Gastroesophageal sphincter (tissue), 4 donors: ENCODE measurements at regions not wholly inside any gene's neighbourhood (a gene's known extent, or its start where the extent isn't known, plus 50 kb on each side); places are given as distances from the start of the nearest gene placed in this dataset.

Experiments used
- ATAC-seq: fragments of 150-250 bp; one replicate; pipeline ENCODE4 v1.9.1; 2016; ENCODE audit warnings: mild to moderate bottlenecking, moderate library complexity
- H3K27ac ChIP-seq, 4 donors: fragments of 200-600 bp; sonication (generic) in 3 of 4; 1 replicate in 3 of 4; 2 replicates in 1 of 4; pipeline ENCODE4 v1.5.1; 2016 to 2019
- H3K27me3 ChIP-seq: fragments of 200-600 bp; sonication (generic); one replicate; pipeline ENCODE4 v1.5.1; 2019
- H3K36me3 ChIP-seq, 2 donors: fragments of 200-600 bp; sonication (generic); one replicate each; pipeline ENCODE4 v1.5.1; 2019; ENCODE audit warnings: control low read depth in 1 of 2
- H3K4me1 ChIP-seq, 3 donors: fragments of 200-600 bp; sonication (generic); 1 replicate in 2 of 3; 2 replicates in 1 of 3; pipeline ENCODE4 v1.5.1; 2016 to 2019; ENCODE audit warnings: control low read depth in 2 of 3
- H3K4me3 ChIP-seq, 2 donors: fragments of 200-600 bp; sonication (generic); one replicate each; pipeline ENCODE4 v1.5.1; 2019; ENCODE audit warnings: mild to moderate bottlenecking in 1 of 2, moderate library complexity in 1 of 2
- H3K9me3 ChIP-seq, 3 donors: fragments of 200-600 bp; sonication (generic); one replicate each; pipeline ENCODE4 v1.5.1; 2017 to 2019; ENCODE audit warnings: control low read depth in 2 of 3
- CTCF ChIP-seq, 4 experiments: fragments of 200-600 bp in 2 of 4; fragments of 450-650 bp in 2 of 4; sonication (generic) in 1 of 4; IDR thresholded peaks; one replicate each; pipeline ENCODE4 v1.5.1; 2017 to 2019; ENCODE audit warnings: antibody characterized with exemption in 4 of 4, mild to moderate bottlenecking in 2 of 4, moderate library complexity in 2 of 4
- EP300 ChIP-seq: sonication (generic); formaldehyde crosslinking; IDR thresholded peaks from one replicate; pipeline ENCODE4 v1.6.1; 2017; ENCODE audit warnings: antibody characterized with exemption, mild to moderate bottlenecking
- POLR2A ChIP-seq, 2 donors: fragments of 450-650 bp; IDR thresholded peaks; one replicate each; pipeline ENCODE4 v1.6.1; 2017; ENCODE audit warnings: antibody characterized with exemption in 2 of 2, mild to moderate bottlenecking in 2 of 2, moderate library complexity in 1 of 2
- POLR2AphosphoS5 ChIP-seq: sonication (generic); formaldehyde crosslinking; IDR thresholded peaks from one replicate; pipeline ENCODE4 v1.6.1; 2017; ENCODE audit warnings: antibody characterized with exemption
- WGBS, 2 donors: methylation state at CpG; one replicate each; pipeline ENCODE4 v1.1.5; 2018; ENCODE audit warnings: low coverage in 1 of 2; 5-methylcytosine and 5-hydroxymethylcytosine counted together

- Histone ChIP-seq H3K27me3 (peaks cover 8% of the 10 kb centered on the region), H3K9me3 (no peaks in the 10 kb centered on the region), H3K4me3 (no peak overlapping the region), H3K4me1 (no peaks in the 10 kb centered on the region), H3K36me3 (no peaks in the 10 kb centered on the region), H3K27ac (no peak overlapping the region)
- WGBS, 2 donors: 14 to 27% methylated on average over 1 of the region's 1 CpG
- TF ChIP-seq CTCF (IDR thresholded peaks at IDR 0.05) (no peak), EP300 (no peak), POLR2A (IDR thresholded peaks at IDR 0.05) (no peak), POLR2AphosphoS5 (no peak)
- ATAC-seq: no peak
Measured at GRCh38 chr18:37657493-37657892, 91.9 kb upstream of the CELF4 start.

- TF ChIP-seq CTCF (IDR thresholded peaks at IDR 0.05): no peak
- TF ChIP-seq POLR2AphosphoS5: no peak
- no peak for TF ChIP-seq POLR2A (IDR thresholded peaks at IDR 0.05)
- no peak for TF ChIP-seq EP300
- Histone ChIP-seq H3K4me3 (no peak overlapping the region), H3K4me1 (no peaks in the 10 kb centered on the region), H3K27ac (no peak overlapping the region), H3K36me3 (no peaks in the 10 kb centered on the region), H3K27me3 (peaks cover 8% of the 10 kb centered on the region), H3K9me3 (peaks cover 0 to 5% (median 0%) of the 10 kb centered on the region in 3 donors)
- ATAC-seq: no peak
- WGBS, 2 donors: 94% methylated on average over 3 of the region's 4 CpGs; no CpG with 5 or more reads in 1 of the 2 donors
Measured at GRCh38 chr18:37654731-37655369, 89.3 kb upstream of the CELF4 start.

- ATAC-seq: no peak
- H3K4me1 ChIP-seq: no peaks in the 10 kb centered on the region
- no peaks in the 10 kb centered on the region for H3K36me3 ChIP-seq
- WGBS, 2 donors: 6 to 21% methylated on average over 2 to 3 of the region's 3 CpGs
- H3K4me3 ChIP-seq: no peak overlapping the region
- H3K27ac ChIP-seq: no peak overlapping the region
- TF ChIP-seq POLR2AphosphoS5 (no peak), CTCF (IDR thresholded peaks at IDR 0.05) (no peak), EP300 (no peak), POLR2A (IDR thresholded peaks at IDR 0.05) (no peak)
- peaks cover 8% of the 10 kb centered on the region for H3K27me3 ChIP-seq
- peaks cover 0 to 8% (median 0%) of the 10 kb centered on the region in 3 donors for H3K9me3 ChIP-seq
Measured at GRCh38 chr18:37654034-37654433, 88.4 kb upstream of the CELF4 start.

GRCh38 chr18:37653618-37654017 is 88.0 kb upstream of the CELF4 start:
- no peak for ATAC-seq
- Histone ChIP-seq H3K4me3 (no peak overlapping the region), H3K27ac (no peak overlapping the region), H3K36me3 (no peaks in the 10 kb centered on the region), H3K4me1 (no peaks in the 10 kb centered on the region), H3K27me3 (peaks cover 8% of the 10 kb centered on the region), H3K9me3 (peaks cover 0 to 8% (median 0%) of the 10 kb centered on the region in 3 donors)
- 17 to 32% methylated on average over 2 of the region's 2 CpGs for WGBS, 2 donors
- no peak for TF ChIP-seq POLR2AphosphoS5

GRCh38 chr18:37649930-37650329 is 84.3 kb upstream of the CELF4 start:
- H3K4me1 ChIP-seq: no peaks in the 10 kb centered on the region
- H3K36me3 ChIP-seq: no peaks in the 10 kb centered on the region
- WGBS, 2 donors: 60 to 100% methylated on average over 1 of the region's 1 CpG
- peaks cover 2% of the 10 kb centered on the region for H3K27me3 ChIP-seq
- no peak overlapping the region for H3K4me3 ChIP-seq
- ATAC-seq: no peak
- H3K27ac ChIP-seq: no peak overlapping the region
- TF ChIP-seq POLR2AphosphoS5: no peak
- TF ChIP-seq CTCF (IDR thresholded peaks at IDR 0.05): no peak
- no peak for TF ChIP-seq EP300
- no peak for TF ChIP-seq POLR2A (IDR thresholded peaks at IDR 0.05)
- H3K9me3 ChIP-seq: peaks cover 0 to 33% (median 0%) of the 10 kb centered on the region in 3 donors
